Gastrocnemius medialis (tissue), 4 donors: ENCODE measurements at regions not wholly inside any gene's neighbourhood (a gene's known extent, or its start where the extent isn't known, plus 50 kb on each side); places are given as distances from the start of the nearest gene placed in this dataset.

ENCODE experiments used
- ATAC-seq, 2 donors: fragments of 150-250 bp; one replicate each; pipeline ENCODE4 v1.9.1; 2016
- DNase-seq, 2 donors: peaks; one replicate each; pipeline ENCODE4 v3.0.0-alpha.2; 2019
- H3K27ac ChIP-seq, 4 donors: fragments of 200-600 bp; sonication (generic); 1 replicate in 1 of 4; 2 replicates in 3 of 4; pipeline ENCODE4 v1.5.1; 2016 to 2018; ENCODE audit warnings: mild to moderate bottlenecking in 2 of 4, moderate library complexity in 1 of 4
- H3K27me3 ChIP-seq, 3 donors: fragments of 200-600 bp; sonication (generic) in 2 of 3; 1 replicate in 1 of 3; 2 replicates in 2 of 3; pipeline versions ENCODE4 v1.5.1 to v1.6.0; 2016 to 2019; ENCODE audit warnings: mild to moderate bottlenecking in 1 of 3, moderate library complexity in 1 of 3
- H3K36me3 ChIP-seq, 2 donors: fragments of 200-600 bp; sonication (generic) in 1 of 2; one replicate each; pipeline ENCODE4 v1.5.1; 2017 to 2018
- H3K4me1 ChIP-seq, 2 donors: fragments of 200-600 bp; sonication (generic) in 1 of 2; one replicate each; pipeline ENCODE4 v1.5.1; 2016 to 2017; ENCODE audit warnings: mild to moderate bottlenecking in 2 of 2
- H3K4me3 ChIP-seq, 4 donors: fragments of 200-600 bp; sonication (generic) in 3 of 4; 1 replicate in 1 of 4; 2 replicates in 3 of 4; pipeline ENCODE4 v1.5.1; 2016 to 2019; ENCODE audit warnings: mild to moderate bottlenecking in 2 of 4
- H3K9me3 ChIP-seq, 3 donors: fragments of 200-600 bp; sonication (generic) in 2 of 3; 1 replicate in 1 of 3; 2 replicates in 2 of 3; pipeline ENCODE4 v1.5.1; 2016 to 2019
- CTCF ChIP-seq, 5 experiments: fragments of 450-650 bp in 3 of 5; fragments of 200-600 bp in 2 of 5; sonication (generic) in 2 of 5; IDR thresholded peaks in 4 of 5; conservative IDR thresholded peaks in 1 of 5; 1 replicate in 4 of 5; 2 replicates in 1 of 5; pipeline ENCODE4 v1.5.1; 2016 to 2019; ENCODE audit warnings: antibody characterized with exemption in 5 of 5, mild to moderate bottlenecking in 3 of 5, moderate library complexity in 3 of 5
- POLR2A ChIP-seq, 2 donors: fragments of 450-650 bp; IDR thresholded peaks; one replicate each; pipeline ENCODE4 v1.6.1; 2017; ENCODE audit warnings: antibody characterized with exemption in 2 of 2, mild to moderate bottlenecking in 2 of 2, moderate library complexity in 2 of 2
- in situ Hi-C, 4 donors: fragments of 200-750 bp; cut with MboI; loops; one replicate each; pipeline versions ENCODE4 v1.15.0 to v1.8.0; 2017; ENCODE audit warnings: low sequenced_read_pairs in 4 of 4
- intact Hi-C: fragments of 100-400 bp; cut with DNase I; formaldehyde crosslinking; loops from one replicate; pipeline ENCODE4 v1.15.1; 2023; ENCODE audit warnings: low total_unique reads

- Histone ChIP-seq H3K4me3 (no peak overlapping the region), H3K27me3 (no peaks in the 10 kb centered on the region), H3K27ac (no peak overlapping the region), H3K4me1 (peaks cover 6 to 8% of the 10 kb centered on the region in 2 donors), H3K9me3 (no peaks in the 10 kb centered on the region), H3K36me3 (no peaks in the 10 kb centered on the region)
- in situ Hi-C loops: no loop called here
- TF ChIP-seq POLR2A (IDR thresholded peaks at IDR 0.05) (no peak), CTCF (IDR thresholded peaks at IDR 0.05 in 4 of 5, conservative IDR thresholded peaks at IDR 0.05 in 1 of 5) (no peak)
- intact Hi-C loops: no loop called here
- ATAC-seq (no peak), DNase-seq (no peak)
Measured at GRCh38 chr9:105070176-105070575, 142.2 kb upstream of the ABCA1 start.

- Histone ChIP-seq H3K27ac (no peak overlapping the region), H3K4me3 (no peak overlapping the region), H3K36me3 (no peaks in the 10 kb centered on the region), H3K27me3 (no peaks in the 10 kb centered on the region), H3K4me1 (no peaks in the 10 kb centered on the region), H3K9me3 (no peaks in the 10 kb centered on the region)
- DNase-seq (no peak), ATAC-seq (no peak)
- in situ Hi-C loops (no loop called here), intact Hi-C loops (no loop called here)
- TF ChIP-seq POLR2A (IDR thresholded peaks at IDR 0.05): no peak
Measured at GRCh38 chr9:105072476-105072875, 144.5 kb upstream of the ABCA1 start.

GRCh38 chr9:105073147-105073546 lies 145.2 kb upstream of the ABCA1 start:
- H3K9me3 ChIP-seq: no peaks in the 10 kb centered on the region
- intact Hi-C loops: no loop called here
- H3K27ac ChIP-seq: no peak overlapping the region
- H3K27me3 ChIP-seq: no peaks in the 10 kb centered on the region
- H3K36me3 ChIP-seq: no peaks in the 10 kb centered on the region
- no peak for DNase-seq
- no peaks in the 10 kb centered on the region for H3K4me1 ChIP-seq
- H3K4me3 ChIP-seq: no peak overlapping the region
- ATAC-seq: no peak
- no peak for TF ChIP-seq CTCF (IDR thresholded peaks at IDR 0.05 in 4 of 5, conservative IDR thresholded peaks at IDR 0.05 in 1 of 5)
- no peak for TF ChIP-seq POLR2A (IDR thresholded peaks at IDR 0.05)
- in situ Hi-C loops: no loop called here

GRCh38 chr9:105074491-105074890 lies 146.5 kb upstream of the ABCA1 start:
- H3K36me3 ChIP-seq: no peaks in the 10 kb centered on the region
- DNase-seq (no peak), ATAC-seq (no peak)
- H3K4me3 ChIP-seq: no peak overlapping the region
- no peaks in the 10 kb centered on the region for H3K27me3 ChIP-seq
- in situ Hi-C loops: no loop called here
- no peaks in the 10 kb centered on the region for H3K9me3 ChIP-seq
- intact Hi-C loops: no loop called here
- no peak overlapping the region for H3K27ac ChIP-seq
- H3K4me1 ChIP-seq: no peaks in the 10 kb centered on the region
- TF ChIP-seq CTCF (IDR thresholded peaks at IDR 0.05 in 4 of 5, conservative IDR thresholded peaks at IDR 0.05 in 1 of 5): no peak
- no peak for TF ChIP-seq POLR2A (IDR thresholded peaks at IDR 0.05)

GRCh38 chr9:105076729-105077128 lies 148.8 kb upstream of the ABCA1 start:
- in situ Hi-C loops: no loop called here
- DNase-seq: no peak
- TF ChIP-seq POLR2A (IDR thresholded peaks at IDR 0.05) (no peak), CTCF (IDR thresholded peaks at IDR 0.05 in 4 of 5, conservative IDR thresholded peaks at IDR 0.05 in 1 of 5) (no peak)

More at GRCh38 chr9:105076729-105077128, 148.8 kb upstream of the ABCA1 start:
- no peak for ATAC-seq
- H3K36me3 ChIP-seq: no peaks in the 10 kb centered on the region
- H3K27me3 ChIP-seq: no peaks in the 10 kb centered on the region
- no peak overlapping the region for H3K27ac ChIP-seq
- no peaks in the 10 kb centered on the region for H3K9me3 ChIP-seq
- H3K4me3 ChIP-seq: no peak overlapping the region
- intact Hi-C loops: no loop called here
- H3K4me1 ChIP-seq: no peaks in the 10 kb centered on the region
